HG02870 (cell line): ENCODE measurements at regions not wholly inside any gene's neighbourhood (a gene's known extent, or its start where the extent isn't known, plus 50 kb on each side); places are given as distances from the start of the nearest gene placed in this dataset.
A peak's percentile ranks its signal among the peaks of the same experiment; 100 is the strongest.

Experiments
- ATAC-seq: cut with Tn5 transposase; IDR thresholded peaks from one replicate; pipeline ENCODE4 v1.9.1; 2021; ENCODE audit warnings: mild to moderate bottlenecking, moderate library complexity; ENCODE audit not compliant: unreplicated experiment

DNA sequence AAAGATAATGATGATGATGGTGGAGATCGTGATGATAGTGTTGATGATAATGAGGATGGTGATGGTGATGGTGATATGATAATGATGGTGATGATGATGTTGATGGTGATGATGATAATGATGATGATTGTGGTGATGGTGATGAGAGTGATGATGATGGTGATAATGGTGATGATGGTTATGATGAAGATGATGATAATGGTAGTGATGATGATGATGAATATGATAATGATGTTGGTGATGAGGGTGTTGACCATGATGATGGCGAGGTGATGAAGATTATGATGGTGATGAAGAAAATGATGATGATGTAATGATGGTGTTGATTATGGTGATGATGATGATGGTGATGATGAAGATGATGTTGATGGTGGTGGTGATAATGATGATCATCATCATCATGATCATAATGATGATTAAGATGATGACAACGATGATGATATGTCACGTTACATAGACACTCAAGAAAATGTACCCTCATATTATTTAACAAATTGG, 1106.4 kb downstream of the NLGN4X start:
- no peak for ATAC-seq

DNA sequence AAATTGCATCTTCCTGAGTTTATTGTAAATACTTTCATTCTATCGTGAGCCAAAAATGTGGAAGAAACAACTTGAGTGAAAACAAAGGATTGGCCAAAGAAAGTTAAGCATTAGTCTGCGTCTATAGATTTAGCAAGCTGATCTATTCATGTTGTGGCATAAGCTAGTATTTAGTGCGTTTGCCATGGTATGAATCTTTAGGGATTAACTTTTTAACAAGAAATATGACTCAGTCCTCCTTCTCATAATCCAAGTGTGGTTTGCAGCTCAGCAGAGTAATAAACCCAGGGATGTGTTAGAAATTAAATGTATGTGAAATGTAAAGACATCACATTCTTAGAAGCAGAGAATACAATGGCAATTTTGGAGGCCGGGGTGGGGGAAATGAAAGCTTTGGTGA, 1110.9 kb downstream of the NLGN4X start:
- no peak for ATAC-seq

DNA sequence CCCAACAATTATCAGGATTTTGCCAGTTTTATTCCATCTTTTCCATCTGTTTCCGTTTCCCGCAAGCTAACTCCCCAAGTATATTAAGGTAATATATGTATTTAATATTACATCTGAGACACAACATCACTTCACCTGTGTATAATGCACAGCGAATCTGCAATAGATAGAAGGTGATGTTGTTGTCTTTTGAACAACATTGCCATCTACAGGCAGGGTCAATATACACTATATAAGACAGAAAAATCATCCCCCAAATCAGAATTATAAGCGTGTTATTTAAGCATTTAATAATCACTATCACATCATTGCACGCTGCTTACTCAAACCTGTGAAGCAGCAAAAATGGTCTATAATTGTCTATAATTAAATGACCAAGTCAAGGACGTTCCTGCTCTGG, 1115.5 kb downstream of the NLGN4X start:
- peak; percentile 61 for ATAC-seq

DNA sequence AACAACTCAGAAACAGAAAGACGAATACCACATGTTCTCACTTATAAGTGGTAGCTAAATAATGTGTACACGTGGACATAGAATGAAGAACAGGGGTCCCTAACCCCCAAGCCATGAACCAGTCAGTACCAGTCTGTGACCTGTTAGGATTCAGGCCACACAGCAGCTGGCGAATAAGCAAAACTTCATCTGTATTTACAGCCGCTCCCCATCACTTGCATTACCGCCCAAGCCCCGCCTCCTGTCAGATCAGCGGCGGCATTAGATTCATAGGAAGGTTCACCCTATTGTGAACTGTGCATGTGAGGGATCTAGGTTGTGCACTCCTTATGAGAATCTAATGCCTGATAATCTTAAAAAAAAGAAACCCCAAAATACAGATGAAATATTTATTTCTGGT, 1128.7 kb downstream of the NLGN4X start:
- no peak for ATAC-seq

DNA sequence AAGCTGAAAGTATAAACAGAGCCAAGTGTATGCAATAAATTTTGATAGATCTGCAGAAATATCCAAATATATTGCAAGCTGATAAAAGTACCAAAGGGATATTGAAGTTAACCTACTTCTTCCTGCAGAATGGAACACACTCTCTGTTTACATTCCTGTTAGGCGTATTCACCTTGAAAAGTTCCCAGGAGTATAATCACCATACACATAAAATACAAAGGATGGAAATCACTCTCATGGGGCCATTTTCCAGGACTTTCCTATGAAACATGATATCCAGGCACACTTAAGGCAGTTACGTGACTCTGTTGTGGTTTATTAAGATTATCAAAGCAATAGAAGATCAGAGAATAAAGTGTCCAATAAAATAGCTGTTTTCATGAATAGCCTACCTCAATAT, 1142.3 kb downstream of the NLGN4X start:
- ATAC-seq, result no peak

DNA sequence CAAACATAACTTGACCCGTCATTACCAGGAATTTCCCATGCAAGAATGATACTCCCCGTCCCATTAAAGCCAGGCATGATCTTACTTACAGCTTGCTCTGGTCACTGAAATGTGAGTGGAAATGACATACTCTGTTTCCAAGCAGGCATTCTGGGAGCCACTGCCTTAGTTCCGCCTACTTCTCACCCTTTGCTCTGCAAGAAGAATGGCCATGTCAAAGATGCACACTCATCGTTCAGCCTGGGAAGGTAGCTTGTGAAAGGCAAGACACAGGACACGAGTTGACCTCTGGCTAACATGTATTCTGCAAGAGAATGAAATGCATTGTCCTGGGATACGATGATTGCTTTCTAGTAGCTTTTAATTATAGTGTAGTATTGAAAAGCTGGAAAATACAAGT, 1144.4 kb downstream of the NLGN4X start:
- ATAC-seq, result no peak

DNA sequence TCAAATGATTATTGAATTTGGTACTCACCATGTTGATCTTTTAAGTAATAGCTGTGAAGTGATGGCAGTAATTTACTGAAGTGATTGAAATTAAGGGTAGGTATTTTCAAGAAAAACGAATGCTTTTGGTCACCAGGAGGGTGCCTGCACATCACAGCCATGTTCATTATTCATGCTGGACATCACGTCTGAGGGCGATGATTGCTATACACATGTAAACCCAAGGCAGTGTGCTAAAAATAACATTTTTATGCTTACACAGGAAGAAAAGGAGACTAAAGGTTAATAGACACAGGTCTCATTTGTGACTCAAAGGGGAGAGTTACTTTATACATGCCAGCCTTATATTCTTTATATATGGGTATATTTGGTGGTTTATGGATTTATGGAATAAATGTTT, 1146.0 kb downstream of the NLGN4X start:
- no peak for ATAC-seq

DNA sequence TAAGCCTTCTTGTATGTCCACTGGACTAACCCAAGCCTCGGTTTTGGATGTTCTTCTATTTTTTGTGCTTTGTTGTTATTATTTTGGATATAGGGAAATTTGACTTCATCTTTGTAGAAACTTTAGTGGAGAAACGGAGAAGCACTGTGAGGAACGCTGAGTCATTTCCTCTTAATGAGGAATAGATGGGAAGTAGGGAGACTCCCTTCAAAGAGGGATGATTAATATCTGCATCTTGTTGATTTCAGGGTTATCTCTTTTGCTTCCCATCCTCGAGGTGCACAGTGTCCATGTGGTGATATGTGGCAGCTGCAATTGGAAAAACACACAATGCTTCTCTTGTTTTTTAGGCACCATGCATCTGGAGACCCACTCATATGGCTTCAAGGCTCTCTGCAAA, 1147.9 kb downstream of the NLGN4X start:
- ATAC-seq, result no peak

DNA sequence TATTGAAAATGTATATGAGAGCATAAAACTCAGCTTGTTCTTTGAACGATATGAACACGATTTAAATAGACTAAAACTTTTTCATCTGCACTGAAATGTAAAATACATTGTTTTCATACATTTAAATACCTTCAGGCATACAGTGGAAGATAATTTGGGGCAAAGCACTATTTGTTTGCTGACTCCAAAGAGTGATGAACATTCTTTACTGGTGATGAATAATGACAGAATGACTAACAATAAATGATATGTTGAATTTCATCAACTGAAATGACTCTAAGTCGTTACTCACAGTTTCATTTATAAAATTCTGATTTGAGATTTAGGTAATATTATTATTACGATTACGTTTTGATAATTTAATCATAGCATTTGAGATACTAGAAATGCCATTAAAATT, 1160.1 kb downstream of the NLGN4X start:
- no peak for ATAC-seq

DNA sequence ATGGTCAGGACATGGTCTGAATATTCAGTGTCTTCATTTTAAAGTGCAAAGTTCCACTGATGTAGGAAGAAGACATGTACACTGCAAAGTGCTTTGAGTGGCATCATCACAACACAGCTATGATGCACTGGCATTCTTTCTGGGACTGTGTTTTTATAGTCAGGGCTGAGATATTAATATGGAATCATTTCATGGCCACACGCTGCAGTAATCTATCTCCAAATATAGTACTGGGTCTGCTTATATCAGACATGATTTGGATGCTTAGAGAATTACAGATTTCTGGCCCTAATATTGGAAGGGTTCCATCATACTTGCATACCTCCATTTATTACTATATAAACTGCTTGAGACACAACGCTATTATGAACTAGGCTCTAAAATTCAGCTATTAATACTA, 1170.9 kb downstream of the NLGN4X start:
- no peak for ATAC-seq

DNA sequence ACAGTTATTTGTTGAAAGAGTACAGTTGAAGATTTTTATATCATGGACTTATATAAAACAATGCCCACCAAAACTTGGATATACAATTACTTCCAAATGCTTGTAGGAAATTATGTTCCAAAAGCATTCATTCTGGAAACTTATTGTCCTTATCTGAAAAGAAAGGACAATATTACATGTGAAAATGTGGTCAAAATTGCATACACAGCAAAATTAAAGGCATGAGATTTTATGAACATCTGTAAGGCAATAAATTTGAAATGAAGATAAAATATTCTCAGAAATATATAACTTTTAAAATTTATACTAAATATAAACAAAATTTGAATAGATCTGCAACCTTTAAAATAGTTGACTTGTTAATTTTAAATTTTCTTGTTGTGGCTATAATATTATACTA, 1173.8 kb downstream of the NLGN4X start:
- no peak for ATAC-seq

DNA sequence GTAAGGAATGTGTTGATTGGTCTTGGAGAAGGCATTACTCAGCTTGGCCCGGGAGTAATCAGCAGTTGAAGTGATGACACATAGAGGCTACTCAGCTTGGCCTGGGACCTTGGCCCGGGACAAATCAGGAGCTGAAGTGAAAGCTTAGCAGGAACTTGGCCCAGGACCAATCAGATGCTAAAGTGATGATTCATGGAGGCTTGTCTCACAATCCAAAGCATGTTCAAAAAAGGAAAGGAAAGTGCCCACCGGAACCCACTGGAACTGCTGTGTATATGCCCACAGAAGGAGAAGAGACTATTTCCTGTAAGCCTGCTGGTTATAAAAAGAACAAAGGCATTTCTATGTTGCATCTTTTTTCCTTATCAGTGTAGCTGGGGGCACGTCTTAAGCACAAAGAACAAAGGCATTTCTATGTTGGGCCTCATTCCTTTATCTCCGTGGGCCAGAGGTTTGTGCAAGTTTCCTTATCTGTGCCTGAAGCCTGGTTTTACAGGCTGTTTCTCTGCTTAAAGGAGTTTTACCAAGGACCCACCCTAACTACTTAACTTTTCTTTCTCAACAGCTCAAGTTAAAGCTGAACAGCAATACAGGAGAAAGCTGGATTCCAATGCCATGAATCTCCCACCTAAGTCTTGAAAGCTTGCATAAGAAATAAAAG, 1176.7 kb downstream of the NLGN4X start:
- ATAC-seq, result no peak

DNA sequence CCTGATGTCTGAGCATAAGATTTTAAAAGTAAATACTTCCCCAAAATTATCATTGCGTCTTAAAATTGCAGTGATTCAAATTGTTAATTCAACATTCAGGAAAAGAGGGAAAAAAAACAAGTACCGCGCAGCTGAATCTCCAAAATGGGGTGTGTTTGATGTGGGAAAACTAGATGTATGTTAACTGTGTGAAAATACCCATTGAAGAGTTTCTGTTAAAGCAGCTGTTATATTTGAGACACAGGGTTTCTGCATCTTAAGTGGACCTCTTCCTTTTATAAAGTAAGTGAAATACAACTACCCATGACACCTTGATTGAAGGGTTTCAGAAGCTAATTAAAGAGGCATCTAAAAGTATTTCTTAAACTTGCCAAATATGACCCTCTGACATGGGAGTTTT, 1186.1 kb downstream of the NLGN4X start:
- no peak for ATAC-seq

DNA sequence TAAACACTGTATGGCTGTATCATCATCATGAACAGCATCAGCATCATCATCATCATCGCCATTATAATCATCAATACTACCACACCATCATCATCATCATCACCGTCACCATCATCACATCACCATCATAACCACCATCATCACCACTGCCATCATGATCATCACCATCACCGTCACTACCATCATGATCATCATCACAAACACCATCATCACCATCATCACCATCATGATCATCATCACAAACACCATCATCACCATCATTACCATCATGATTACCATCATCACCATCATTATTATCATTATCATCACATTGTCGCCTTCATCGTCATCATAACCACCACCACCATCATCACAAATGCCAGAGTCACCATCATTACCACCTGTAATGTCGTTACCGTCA, 1196.9 kb downstream of the NLGN4X start:
- no peak for ATAC-seq

DNA sequence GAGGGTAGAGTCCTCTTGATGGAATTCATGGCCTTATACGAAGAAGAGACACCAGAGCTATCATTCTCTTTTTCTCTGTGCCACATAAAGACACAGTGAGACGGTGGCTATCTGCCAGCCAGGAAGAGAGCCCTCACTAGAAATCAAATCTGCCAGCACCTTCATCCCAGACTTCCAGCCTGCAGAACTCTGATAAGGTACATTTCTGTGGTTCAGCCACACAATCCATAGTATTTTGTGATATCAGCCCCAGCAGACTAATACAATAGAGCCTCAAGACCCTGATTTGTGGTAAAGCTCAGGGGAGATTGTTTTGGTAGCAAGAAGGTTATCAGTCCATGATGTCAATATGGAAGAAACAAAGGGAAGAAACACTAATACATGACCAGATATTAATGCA, 1213.2 kb downstream of the NLGN4X start:
- no peak for ATAC-seq

DNA sequence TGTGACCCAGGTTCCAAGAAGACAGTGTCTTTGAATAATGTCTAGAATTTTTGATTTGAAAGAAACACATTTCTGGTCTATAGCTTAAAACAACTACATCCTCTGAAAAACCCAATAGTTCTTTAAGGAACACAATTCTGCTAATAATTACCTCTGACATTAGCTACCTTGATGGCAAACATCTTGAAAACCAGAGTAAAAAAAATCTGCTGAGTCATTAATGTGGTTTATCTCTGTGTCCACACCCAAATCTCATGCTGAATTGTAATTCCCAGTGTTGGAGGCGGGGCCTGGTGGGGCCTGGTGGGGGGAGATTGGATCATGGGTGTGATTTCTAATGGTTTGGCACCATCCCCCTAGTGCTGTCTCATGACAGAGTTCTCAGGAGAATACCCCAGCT, 1233.8 kb downstream of the NLGN4X start:
- ATAC-seq, result no peak

DNA sequence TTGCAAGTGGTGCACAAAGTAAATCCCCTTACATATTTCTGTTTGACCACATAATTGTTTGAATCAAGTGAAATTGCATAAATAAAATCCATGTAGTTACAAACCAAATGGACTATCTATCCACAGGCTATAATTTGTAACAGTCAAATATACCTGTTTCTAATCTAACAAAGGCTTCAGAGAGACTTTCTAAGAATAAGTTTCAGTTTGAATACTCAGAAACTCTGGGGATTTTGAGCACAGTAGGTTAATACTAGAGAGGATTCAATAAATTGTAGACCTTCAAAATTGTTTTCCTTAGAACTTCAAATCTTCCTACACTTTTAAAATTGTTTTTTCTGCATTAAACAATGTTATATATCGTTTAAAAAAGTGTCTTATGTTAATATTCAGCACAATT, 1250.1 kb downstream of the NLGN4X start:
- no peak for ATAC-seq

DNA sequence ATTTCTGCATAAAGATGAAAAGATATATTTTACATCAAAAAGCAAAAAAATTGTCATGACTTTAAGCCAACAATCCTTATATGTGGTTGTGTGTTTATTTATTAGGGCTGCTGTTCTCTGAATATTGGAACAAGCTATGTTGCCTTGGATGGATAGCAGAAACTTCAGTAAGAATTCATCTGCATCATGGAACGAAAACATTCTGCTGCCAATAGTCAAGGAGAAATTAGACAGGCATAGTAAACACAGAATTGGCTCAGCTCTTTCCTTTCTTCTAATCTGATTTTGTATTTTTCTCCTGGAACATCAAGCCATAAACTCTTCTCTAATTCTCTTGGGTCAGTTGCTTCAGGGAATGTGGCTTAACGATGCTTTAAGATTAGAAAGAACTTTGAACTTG, 1257.0 kb downstream of the NLGN4X start:
- no peak for ATAC-seq

DNA sequence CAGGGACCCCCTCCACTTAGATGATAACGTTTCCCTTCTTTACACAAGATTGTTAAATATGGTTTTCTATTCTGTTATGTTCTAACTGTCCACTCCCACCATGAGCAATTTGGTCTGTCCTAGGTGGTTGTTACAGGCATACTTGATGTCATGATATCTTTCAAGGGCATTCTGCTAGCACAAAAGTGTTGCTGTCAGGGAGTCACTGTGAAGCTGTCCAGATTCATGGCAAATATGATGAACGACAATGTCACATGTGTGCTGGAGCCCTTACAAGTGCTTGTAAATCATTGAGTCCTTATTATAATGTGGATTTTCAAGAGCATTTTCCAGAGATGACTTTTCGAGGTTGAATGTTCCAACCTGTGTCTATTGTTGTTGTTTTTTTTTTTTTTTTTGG, 1250.7 kb upstream of the PRKX start:
- no peak for ATAC-seq

DNA sequence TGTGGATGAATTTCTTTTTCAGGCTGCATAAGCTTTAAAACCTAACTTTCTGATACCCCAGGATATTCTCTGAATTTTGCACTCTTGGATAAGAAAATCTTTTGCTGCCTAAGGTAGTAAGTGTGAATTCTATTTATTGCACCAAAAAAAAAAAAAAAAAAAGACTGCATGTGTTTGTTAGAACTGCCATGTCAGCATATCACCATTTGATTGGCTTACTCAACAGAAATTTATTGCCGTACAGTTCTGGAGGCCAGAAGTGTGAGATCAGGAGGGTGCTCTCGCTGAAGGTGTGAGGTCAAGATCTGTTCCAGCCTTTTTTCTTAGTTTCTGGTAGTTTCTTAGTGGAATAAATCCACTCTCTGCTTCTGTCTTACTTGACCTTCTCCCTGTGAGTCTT, 1250.0 kb upstream of the PRKX start:
- no peak for ATAC-seq

DNA sequence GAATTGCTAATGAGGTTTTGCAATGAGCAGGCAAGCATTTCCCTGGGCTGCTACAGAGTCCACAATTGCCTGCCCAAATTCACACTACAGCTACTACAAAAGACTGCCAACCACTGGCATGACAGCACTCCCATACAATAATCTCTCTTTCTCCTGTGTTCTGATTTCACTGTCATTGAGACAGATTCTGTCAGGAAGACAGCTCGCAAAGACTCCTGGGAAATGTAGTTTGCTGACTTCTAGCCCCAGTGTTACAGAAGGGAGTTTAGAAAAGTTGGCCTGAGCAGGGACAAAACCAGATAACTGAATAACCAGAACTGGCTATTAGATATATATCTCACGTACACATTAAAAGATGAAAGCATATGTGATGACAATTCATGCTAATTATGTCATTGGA, 1231.3 kb upstream of the PRKX start:
- ATAC-seq, result no peak

DNA sequence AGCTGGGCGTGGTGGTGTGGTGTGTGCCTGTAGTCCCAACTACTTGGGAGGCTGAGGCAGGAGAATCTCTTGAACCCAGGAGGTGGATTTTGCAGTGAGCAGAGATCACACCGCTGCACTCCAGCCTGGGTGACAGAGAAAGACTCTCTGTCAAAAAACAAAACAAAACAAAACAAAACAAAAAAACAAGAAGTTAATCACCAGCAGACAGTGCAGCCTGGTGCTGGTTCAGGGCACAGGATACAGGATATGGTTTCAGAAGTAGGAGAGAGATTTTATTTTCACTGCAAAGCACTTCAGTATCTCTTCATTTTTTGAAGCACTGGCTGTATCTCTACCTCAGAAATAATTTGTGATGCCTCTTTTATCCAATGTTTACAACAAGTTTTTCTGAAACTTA, 1222.9 kb upstream of the PRKX start:
- peak; percentile 11 for ATAC-seq

DNA sequence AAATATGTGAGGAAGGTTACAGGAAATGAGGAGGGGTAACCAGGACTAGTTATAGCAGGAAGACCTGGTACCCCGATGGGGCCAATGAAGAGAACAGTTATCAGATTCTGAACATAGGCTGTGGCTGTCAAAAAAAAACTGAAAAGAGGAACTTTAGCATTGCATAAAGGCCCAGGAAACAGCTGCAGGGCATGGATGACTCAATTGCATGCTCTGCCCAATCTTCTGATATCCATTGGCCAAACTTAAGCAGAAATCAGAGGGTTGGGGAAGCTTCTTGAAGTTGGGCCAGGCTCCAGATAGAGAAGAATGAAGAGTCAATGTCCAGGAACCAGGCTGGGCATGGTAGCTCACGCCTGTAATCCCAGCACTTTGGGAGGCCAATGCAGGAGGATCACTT, 1222.4 kb upstream of the PRKX start:
- peak; percentile 86 for ATAC-seq
